Psoas muscle (tissue), 7 donors: ENCODE measurements at regions not wholly inside any gene's neighbourhood (a gene's known extent, or its start where the extent isn't known, plus 50 kb on each side); places are given as distances from the start of the nearest gene placed in this dataset.

ENCODE experiments used
- ATAC-seq, 4 donors: fragments of 200-7000 bp; cut with Tn5 transposase; one replicate each; pipeline ENCODE4 v1.9.1; 2020; ENCODE audit warnings: moderate library complexity in 3 of 4, mild to moderate bottlenecking in 2 of 4
- DNase-seq, 2 donors: peaks; one replicate each; pipeline ENCODE4 v3.0.0-alpha.2; 2020
- H3K27ac ChIP-seq: fragments of 200-600 bp; one replicate; pipeline ENCODE4 v1.8.0; 2022
- H3K27me3 ChIP-seq, 3 donors: fragments of 200-600 bp in 1 of 3; one replicate each; pipeline versions ENCODE4 v1.6.1 to v1.8.0; 2013 to 2022; ENCODE audit warnings: low read length in 2 of 3, mild to moderate bottlenecking in 2 of 3, moderate library complexity in 1 of 3; ENCODE audit not compliant: insufficient read depth in 3 of 3
- H3K36me3 ChIP-seq, 2 donors: fragments of 200-600 bp in 1 of 2; one replicate each; pipeline versions ENCODE4 v1.6.1 to v1.8.0; 2013 to 2022; ENCODE audit warnings: low read depth in 1 of 2, mild to moderate bottlenecking in 1 of 2, moderate library complexity in 1 of 2; ENCODE audit not compliant: insufficient read depth in 1 of 2
- H3K4me1 ChIP-seq: fragments of 200-600 bp; one replicate; pipeline ENCODE4 v1.8.0; 2022
- H3K4me3 ChIP-seq: fragments of 200-600 bp; one replicate; pipeline ENCODE4 v1.8.0; 2022; ENCODE audit warnings: mild to moderate bottlenecking
- H3K9me3 ChIP-seq: fragments of 200-600 bp; one replicate; pipeline ENCODE4 v1.8.0; 2022
- WGBS, 3 donors: extraction: QIAGEN DNeasy Blood & Tissue Kit; methylation state at CpG; one replicate each; pipeline versions ENCODE4 v1.1.6 to v1.1.7; 2013; 5-methylcytosine and 5-hydroxymethylcytosine counted together
- intact Hi-C, 2 donors: fragments of 100-400 bp; cut with DNase I; formaldehyde crosslinking; loops; one replicate each; pipeline versions ENCODE4 v1.11.0 to v1.14.2; 2022
- TF ChIP-seq, protein P1 (sequence below): fragments of 200-600 bp; IDR thresholded peaks from one replicate; pipeline ENCODE4 v1.8.0; 2022; ENCODE audit warnings: antibody characterized with exemption
- donor health status: healthy with polysubstance abuse.
- donor health status: DM: no; HTN: no; CAD: no; lungs with moderate emphysema.
- donor health status: Bipolar disorder and iron deficiency.
- donor health status: healthy.
- donor health status: DM: yes; HTN: yes; CAD: no.
- donor health status: DM: no; HTN: no; CAD: no.
- donor health status: DM: yes; HTN: yes; CAD: no.

DNA sequence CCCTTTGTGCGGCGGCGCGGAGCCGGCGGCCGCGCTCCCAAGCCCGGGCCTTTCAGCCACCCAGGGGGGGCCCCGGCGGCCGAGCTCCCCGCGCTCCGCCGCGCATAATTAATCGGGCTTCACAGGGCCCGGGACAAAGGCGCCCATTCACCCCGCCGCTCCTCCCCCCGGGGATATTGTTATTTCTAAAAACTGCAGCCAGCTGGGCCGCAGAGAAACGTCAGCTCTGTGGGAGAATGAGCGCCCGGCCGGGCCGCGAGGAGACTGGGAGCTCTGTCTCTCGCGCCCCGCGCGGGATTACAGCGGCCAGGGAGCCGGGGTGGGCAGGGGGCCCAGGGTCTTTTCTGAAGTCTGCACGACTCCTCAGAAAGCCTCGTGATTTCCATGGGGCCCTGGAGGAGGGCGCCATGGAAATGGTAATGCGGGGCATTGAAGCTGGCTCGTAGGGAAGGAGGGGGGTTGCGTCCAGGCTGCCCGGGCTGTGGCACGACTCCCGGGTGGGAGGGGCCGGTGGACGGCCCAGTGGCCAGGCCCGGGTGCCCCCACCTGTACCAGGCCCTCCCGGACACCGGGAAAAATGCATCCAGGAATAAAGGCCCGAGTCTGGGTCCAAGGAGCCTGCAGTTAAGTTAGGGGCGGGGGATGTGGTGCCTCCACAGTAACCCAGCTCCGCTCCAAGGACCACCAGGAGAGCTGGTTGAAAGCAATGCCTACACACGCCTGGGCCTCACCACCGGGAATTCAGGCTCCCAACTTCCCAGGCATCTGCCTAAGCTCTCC, 125.3 kb downstream of the ZFP36L2 start:
- intact Hi-C loops: no loop called here
- 11 to 12% (median 11%) methylated on average over 55 to 56 of the region's 56 CpGs for WGBS, 3 donors
- DNase-seq: peak; percentile 76 to 88

DNA sequence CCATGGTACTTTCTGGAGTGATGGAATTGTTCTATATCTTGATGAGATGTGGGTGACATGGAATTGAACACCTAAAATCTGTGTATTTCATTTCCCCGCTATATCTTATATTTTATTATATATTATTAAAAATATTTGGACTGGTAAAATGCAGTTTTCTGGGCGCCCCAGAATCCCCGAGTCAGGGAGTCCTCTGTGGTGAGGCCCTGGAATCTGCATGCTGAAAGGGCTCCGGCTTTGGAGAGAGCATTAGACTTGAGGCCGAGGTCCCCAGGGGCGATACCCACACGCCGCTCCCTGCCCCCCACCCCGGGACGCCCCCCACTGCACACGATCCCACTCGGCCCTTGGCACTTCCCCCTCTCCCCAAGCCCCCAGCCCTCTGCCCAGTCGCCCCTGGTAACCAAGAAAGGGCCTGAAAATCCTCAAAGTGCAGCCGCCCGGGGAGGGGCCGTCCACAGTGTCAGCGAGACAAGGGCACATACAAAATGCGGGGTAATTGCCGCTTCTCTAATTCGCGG, 126.0 kb downstream of the ZFP36L2 start:
- Histone ChIP-seq H3K9me3 (no peaks in the 10 kb centered on the region), H3K4me3 (peak overlapping the region; percentile 74), H3K4me1 (peaks cover 5% of the 10 kb centered on the region), H3K27ac (peak overlapping the region; percentile 82), H3K27me3 (no peaks in the 10 kb centered on the region), H3K36me3 (no peaks in the 10 kb centered on the region)
- WGBS, 3 donors: 27 to 36% (median 31%) methylated on average over 21 of the region's 21 CpGs
- TF ChIP-seq, protein P1, sequence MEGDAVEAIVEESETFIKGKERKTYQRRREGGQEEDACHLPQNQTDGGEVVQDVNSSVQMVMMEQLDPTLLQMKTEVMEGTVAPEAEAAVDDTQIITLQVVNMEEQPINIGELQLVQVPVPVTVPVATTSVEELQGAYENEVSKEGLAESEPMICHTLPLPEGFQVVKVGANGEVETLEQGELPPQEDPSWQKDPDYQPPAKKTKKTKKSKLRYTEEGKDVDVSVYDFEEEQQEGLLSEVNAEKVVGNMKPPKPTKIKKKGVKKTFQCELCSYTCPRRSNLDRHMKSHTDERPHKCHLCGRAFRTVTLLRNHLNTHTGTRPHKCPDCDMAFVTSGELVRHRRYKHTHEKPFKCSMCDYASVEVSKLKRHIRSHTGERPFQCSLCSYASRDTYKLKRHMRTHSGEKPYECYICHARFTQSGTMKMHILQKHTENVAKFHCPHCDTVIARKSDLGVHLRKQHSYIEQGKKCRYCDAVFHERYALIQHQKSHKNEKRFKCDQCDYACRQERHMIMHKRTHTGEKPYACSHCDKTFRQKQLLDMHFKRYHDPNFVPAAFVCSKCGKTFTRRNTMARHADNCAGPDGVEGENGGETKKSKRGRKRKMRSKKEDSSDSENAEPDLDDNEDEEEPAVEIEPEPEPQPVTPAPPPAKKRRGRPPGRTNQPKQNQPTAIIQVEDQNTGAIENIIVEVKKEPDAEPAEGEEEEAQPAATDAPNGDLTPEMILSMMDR: no peak
- peak in 1 of 2 donors; percentile 63 for DNase-seq
- peak in 3 of 4 donors; percentile 8 to 33 (median 31) for ATAC-seq
- intact Hi-C loops: no loop called here

More for the DNA sequence above, 125.3 kb downstream of the ZFP36L2 start:
- Histone ChIP-seq H3K9me3 (no peaks in the 10 kb centered on the region), H3K27me3 (no peaks in the 10 kb centered on the region), H3K4me3 (peak overlapping the region; percentile 74), H3K27ac (peak overlapping the region; percentile 82), H3K36me3 (no peaks in the 10 kb centered on the region), H3K4me1 (peaks cover 5% of the 10 kb centered on the region)
- ATAC-seq: peak; percentile 88 to 94 (median 92)
- TF ChIP-seq, protein P1: no peak

DNA sequence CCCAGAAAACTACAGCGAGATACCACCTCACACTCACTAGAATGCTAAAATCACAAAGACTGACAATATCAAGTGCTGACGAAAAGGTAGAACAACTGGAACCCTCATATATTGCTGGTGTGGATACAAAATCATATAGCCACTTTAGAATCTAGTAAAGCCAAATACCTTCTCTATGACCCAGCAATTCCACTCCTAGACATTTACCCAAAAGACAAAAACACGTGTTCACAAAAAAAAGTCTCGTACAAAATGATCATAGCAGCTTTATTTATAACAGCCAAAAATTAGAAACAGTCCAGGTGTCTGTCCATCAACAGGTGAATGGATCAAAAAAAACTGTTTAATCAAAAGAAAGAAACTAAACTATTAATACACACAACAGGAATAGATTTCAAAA, 126.6 kb downstream of the ZFP36L2 start:
- TF ChIP-seq, protein P1: no peak
- Histone ChIP-seq H3K27ac (no peak overlapping the region), H3K4me1 (peaks cover 5% of the 10 kb centered on the region), H3K27me3 (no peaks in the 10 kb centered on the region), H3K36me3 (no peaks in the 10 kb centered on the region), H3K4me3 (no peak overlapping the region), H3K9me3 (no peaks in the 10 kb centered on the region)
- ATAC-seq (no peak), DNase-seq (no peak)
- intact Hi-C loops: no loop called here
- WGBS, 3 donors: 89 to 94% (median 92%) methylated on average over 4 of the region's 4 CpGs

DNA sequence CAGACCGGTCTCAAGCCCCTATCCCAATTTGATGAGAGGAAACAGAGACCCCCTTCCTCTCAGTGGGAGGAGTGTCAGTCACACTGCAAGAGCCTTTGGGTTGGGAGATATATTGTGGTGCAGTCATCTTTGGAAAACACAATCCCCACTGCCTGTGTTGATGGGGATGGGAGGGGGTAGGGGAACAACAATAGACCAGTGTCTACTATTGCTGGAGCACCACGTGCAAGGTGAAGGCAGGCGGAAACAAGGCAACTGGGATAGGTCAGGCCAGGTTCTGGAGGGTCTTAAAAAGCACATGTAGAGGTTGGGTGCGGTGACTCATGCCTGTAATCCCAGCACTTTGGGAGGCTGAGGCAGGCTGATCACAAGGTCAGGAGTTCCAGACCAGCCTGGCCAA, 127.9 kb downstream of the ZFP36L2 start:
- ATAC-seq: no peak
- intact Hi-C loops: no loop called here
- Histone ChIP-seq H3K36me3 (no peaks in the 10 kb centered on the region), H3K4me1 (peaks cover 5% of the 10 kb centered on the region), H3K27me3 (no peaks in the 10 kb centered on the region), H3K4me3 (no peak overlapping the region), H3K9me3 (no peaks in the 10 kb centered on the region), H3K27ac (no peak overlapping the region)
- TF ChIP-seq, protein P1: no peak
- WGBS, 3 donors: 79 to 87% (median 81%) methylated on average over 4 of the region's 4 CpGs
- DNase-seq: no peak
